Skeletal muscle tissue (tissue), 3 donors: ENCODE measurements at regions not wholly inside any gene's neighbourhood (a gene's known extent, or its start where the extent isn't known, plus 50 kb on each side); places are given as distances from the start of the nearest gene placed in this dataset.

Experiments
- H3K27ac ChIP-seq: one replicate; pipeline ENCODE4 v1.7.0; 2013; ENCODE audit warnings: mild to moderate bottlenecking, low read depth, low read length, inconsistent platforms
- H3K27me3 ChIP-seq, 3 donors: one replicate each; pipeline ENCODE4 v1.7.0; 2013; ENCODE audit warnings: low read length in 3 of 3; ENCODE audit not compliant: control insufficient read depth in 3 of 3, insufficient read depth in 3 of 3
- H3K36me3 ChIP-seq, 3 donors: one replicate each; pipeline ENCODE4 v1.7.0; 2013; ENCODE audit warnings: low read length in 3 of 3; ENCODE audit not compliant: control insufficient read depth in 3 of 3, insufficient read depth in 3 of 3
- H3K4me1 ChIP-seq, 3 donors: one replicate each; pipeline ENCODE4 v1.7.0; 2013; ENCODE audit warnings: low read length in 3 of 3, mild to moderate bottlenecking in 3 of 3; ENCODE audit not compliant: control insufficient read depth in 3 of 3, insufficient read depth in 3 of 3
- H3K4me3 ChIP-seq, 3 donors: one replicate each; pipeline ENCODE4 v1.7.0; 2013; ENCODE audit warnings: low read length in 3 of 3
- H3K9ac ChIP-seq, 3 donors: one replicate each; pipeline ENCODE4 v1.7.0; 2013; ENCODE audit warnings: low read length in 3 of 3, mild to moderate bottlenecking in 3 of 3, moderate library complexity in 2 of 3, low read depth in 1 of 3
- H3K9me3 ChIP-seq, 3 donors: one replicate each; pipeline ENCODE4 v1.7.0; 2013; ENCODE audit warnings: low read length in 3 of 3; ENCODE audit not compliant: control insufficient read depth in 3 of 3
- donor health status: Osteomylitis.

DNA sequence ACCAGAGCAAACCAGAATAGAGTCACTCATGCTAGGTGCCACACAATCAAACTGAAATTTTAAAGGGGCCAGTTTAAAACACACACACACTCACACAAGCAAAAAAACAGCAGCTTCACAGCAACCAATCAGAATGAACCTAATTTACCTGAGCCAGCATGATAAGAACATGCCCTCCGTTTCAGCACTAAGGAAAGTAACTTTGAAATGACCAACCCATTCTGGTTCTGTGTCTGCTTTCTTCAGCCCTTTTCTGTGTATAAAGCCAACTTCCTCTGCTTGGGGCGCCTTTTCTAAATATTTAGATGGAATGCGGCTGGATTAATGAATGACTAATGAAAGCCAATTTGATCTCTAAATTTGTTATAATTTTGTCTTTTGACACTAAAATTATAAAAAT lies 629.1 kb downstream of the ZEB2 start:
- Histone ChIP-seq H3K4me3 (no peak overlapping the region), H3K9ac (no peak overlapping the region), H3K27ac (no peak overlapping the region), H3K9me3 (no peaks in the 10 kb centered on the region), H3K36me3 (no peaks in the 10 kb centered on the region), H3K4me1 (no peaks in the 10 kb centered on the region), H3K27me3 (no peaks in the 10 kb centered on the region)

GRCh38 chr2:143889216-143889615 lies 630.7 kb downstream of the ZEB2 start:
- H3K36me3 ChIP-seq: no peaks in the 10 kb centered on the region
- no peak overlapping the region for H3K9ac ChIP-seq
- no peak overlapping the region for H3K27ac ChIP-seq

DNA sequence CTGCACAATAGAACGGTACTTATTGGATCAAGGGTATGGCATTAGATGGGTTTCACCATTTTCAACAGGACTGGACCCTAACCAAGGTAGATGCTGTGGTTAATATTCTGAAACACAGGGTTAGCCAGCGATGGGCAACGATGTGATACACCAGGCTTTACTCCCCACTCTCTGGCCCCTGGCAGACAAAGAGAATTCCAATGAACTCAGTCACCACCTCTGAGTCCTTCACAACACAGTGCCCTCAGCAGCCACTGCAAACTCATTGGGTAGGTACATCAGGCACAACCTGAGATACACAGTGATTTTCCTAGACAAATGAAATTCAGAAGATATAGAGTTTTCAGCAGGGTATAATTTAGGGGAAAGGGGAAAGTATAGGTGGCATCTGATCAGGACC lies 634.5 kb downstream of the ZEB2 start:
- no peaks in the 10 kb centered on the region for H3K27me3 ChIP-seq
- no peaks in the 10 kb centered on the region for H3K4me1 ChIP-seq
- H3K4me3 ChIP-seq: no peak overlapping the region
- no peaks in the 10 kb centered on the region for H3K9me3 ChIP-seq
- no peak overlapping the region for H3K27ac ChIP-seq
- H3K36me3 ChIP-seq: no peaks in the 10 kb centered on the region
- H3K9ac ChIP-seq: no peak overlapping the region

More at GRCh38 chr2:143889216-143889615, 630.7 kb downstream of the ZEB2 start:
- Histone ChIP-seq H3K4me1 (no peaks in the 10 kb centered on the region), H3K4me3 (no peak overlapping the region), H3K9me3 (no peaks in the 10 kb centered on the region), H3K27me3 (no peaks in the 10 kb centered on the region)

- Histone ChIP-seq H3K27ac (no peak overlapping the region), H3K9me3 (no peaks in the 10 kb centered on the region), H3K27me3 (no peaks in the 10 kb centered on the region), H3K4me3 (no peak overlapping the region), H3K9ac (no peak overlapping the region), H3K36me3 (no peaks in the 10 kb centered on the region), H3K4me1 (no peaks in the 10 kb centered on the region)
Observed at GRCh38 chr2:143881246-143881645, 638.7 kb downstream of the ZEB2 start.

- no peak overlapping the region for H3K4me3 ChIP-seq
- H3K27ac ChIP-seq: no peak overlapping the region
- H3K36me3 ChIP-seq: no peaks in the 10 kb centered on the region
- no peaks in the 10 kb centered on the region for H3K4me1 ChIP-seq
- no peaks in the 10 kb centered on the region for H3K9me3 ChIP-seq
- H3K27me3 ChIP-seq: no peaks in the 10 kb centered on the region
- no peak overlapping the region for H3K9ac ChIP-seq
Observed at GRCh38 chr2:143877876-143878530, 641.9 kb downstream of the ZEB2 start.

DNA sequence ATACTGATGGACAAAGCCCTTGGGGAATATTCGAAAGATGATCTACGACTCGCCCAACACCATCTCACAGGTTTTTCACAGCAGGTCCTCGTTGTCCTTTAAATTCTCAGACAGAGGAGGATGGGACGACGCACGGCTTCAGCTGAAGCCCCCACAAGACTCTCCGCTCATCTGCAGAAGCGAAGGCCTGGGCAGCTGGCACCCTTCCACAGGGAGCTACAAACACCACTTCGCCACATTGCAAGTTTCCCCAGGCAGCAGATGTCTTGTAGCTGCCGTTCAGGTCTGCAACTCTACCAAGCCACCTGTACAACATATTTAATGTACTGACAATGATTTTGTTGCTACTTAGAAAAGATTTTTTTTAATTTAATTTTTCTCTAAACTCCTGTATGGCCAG lies 642.9 kb downstream of the ZEB2 start:
- Histone ChIP-seq H3K27ac (no peak overlapping the region), H3K4me3 (no peak overlapping the region), H3K36me3 (no peaks in the 10 kb centered on the region), H3K4me1 (no peaks in the 10 kb centered on the region), H3K9ac (no peak overlapping the region), H3K27me3 (no peaks in the 10 kb centered on the region), H3K9me3 (no peaks in the 10 kb centered on the region)

GRCh38 chr2:143875295-143876233 lies 644.4 kb downstream of the ZEB2 start:
- H3K4me1 ChIP-seq: no peaks in the 10 kb centered on the region
- H3K4me3 ChIP-seq: no peak overlapping the region
- H3K27me3 ChIP-seq: no peaks in the 10 kb centered on the region
- no peaks in the 10 kb centered on the region for H3K36me3 ChIP-seq
- no peak overlapping the region for H3K27ac ChIP-seq
- no peak overlapping the region for H3K9ac ChIP-seq
- peaks cover 0 to 5% (median 3%) of the 10 kb centered on the region in 3 donors for H3K9me3 ChIP-seq

- Histone ChIP-seq H3K36me3 (no peaks in the 10 kb centered on the region), H3K4me3 (no peak overlapping the region), H3K9me3 (peaks cover 0 to 5% (median 5%) of the 10 kb centered on the region in 3 donors), H3K27ac (no peak overlapping the region), H3K4me1 (no peaks in the 10 kb centered on the region), H3K9ac (no peak overlapping the region), H3K27me3 (no peaks in the 10 kb centered on the region)
Observed at GRCh38 chr2:143873886-143874285, 646.0 kb downstream of the ZEB2 start.

- H3K4me3 ChIP-seq: no peak overlapping the region
- H3K36me3 ChIP-seq: no peaks in the 10 kb centered on the region
- H3K27me3 ChIP-seq: no peaks in the 10 kb centered on the region
- H3K9ac ChIP-seq: no peak overlapping the region
- no peaks in the 10 kb centered on the region for H3K4me1 ChIP-seq
- no peak overlapping the region for H3K27ac ChIP-seq
- peaks cover 0 to 6% (median 5%) of the 10 kb centered on the region in 3 donors for H3K9me3 ChIP-seq
Observed at GRCh38 chr2:143870696-143871095, 649.2 kb downstream of the ZEB2 start.

GRCh38 chr2:143856978-143857377 lies 662.9 kb downstream of the ZEB2 start:
- H3K36me3 ChIP-seq: no peaks in the 10 kb centered on the region
- H3K4me1 ChIP-seq: no peaks in the 10 kb centered on the region
- no peaks in the 10 kb centered on the region for H3K9me3 ChIP-seq
- H3K27me3 ChIP-seq: no peaks in the 10 kb centered on the region
- H3K27ac ChIP-seq: no peak overlapping the region
- H3K9ac ChIP-seq: no peak overlapping the region
- no peak overlapping the region for H3K4me3 ChIP-seq
